Adrenal gland (tissue), 9 donors: ENCODE measurements at regions not wholly inside any gene's neighbourhood (a gene's known extent, or its start where the extent isn't known, plus 50 kb on each side); places are given as distances from the start of the nearest gene placed in this dataset.

Source experiments
- DNase-seq, 7 donors: peaks; one replicate each; pipeline ENCODE4 v3.0.0-alpha.2; 2019 to 2020
- H3K27ac ChIP-seq, 5 donors: fragments of 200-600 bp; sonication (generic) in 4 of 5; 1 replicate in 3 of 5; 2 replicates in 2 of 5; pipeline versions ENCODE4 v1.5.1 to v1.8.0; 2016 to 2020; ENCODE audit warnings: mild to moderate bottlenecking in 1 of 5
- H3K27me3 ChIP-seq: fragments of 200-600 bp; 2 replicates; pipeline ENCODE4 v1.8.0; 2021
- H3K36me3 ChIP-seq, 2 donors: fragments of 200-600 bp; replicated peaks in 1 of 2; 1 replicate in 1 of 2; 2 replicates in 1 of 2; pipeline versions ENCODE4 v1.5.1 to v1.8.0; 2018 to 2022
- H3K4me1 ChIP-seq, 2 donors: fragments of 200-600 bp; replicated peaks in 1 of 2; 1 replicate in 1 of 2; 2 replicates in 1 of 2; pipeline versions ENCODE4 v1.5.1 to v1.8.0; 2018 to 2021
- H3K4me3 ChIP-seq, 4 donors: fragments of 200-600 bp; sonication (generic) in 3 of 4; one replicate each; pipeline ENCODE4 v1.5.1; 2016 to 2018
- H3K9me3 ChIP-seq, 3 donors: fragments of 200-600 bp; sonication (generic) in 1 of 3; replicated peaks in 1 of 3; 1 replicate in 2 of 3; 2 replicates in 1 of 3; pipeline versions ENCODE4 v1.5.1 to v1.8.0; 2016 to 2021
- POLR2A ChIP-seq, 2 donors: fragments of 450-650 bp; IDR thresholded peaks; one replicate each; pipeline ENCODE4 v1.6.1; 2017; ENCODE audit warnings: antibody characterized with exemption in 2 of 2, mild to moderate bottlenecking in 2 of 2, moderate library complexity in 1 of 2
- WGBS, 4 donors: extraction: QIAGEN DNeasy Blood & Tissue Kit in 2 of 4; methylation state at CpG; one replicate each; pipeline versions ENCODE4 v1.1.5 to v1.1.7; 2013 to 2017; 5-methylcytosine and 5-hydroxymethylcytosine counted together
- intact Hi-C, 2 donors: fragments of 100-400 bp; cut with DNase I; formaldehyde crosslinking; loops; one replicate each; pipeline versions ENCODE4 v1.14.1 to v1.15.0; 2022 to 2023
- TF ChIP-seq, protein P1 (sequence below), 6 experiments: fragments of 450-650 bp in 4 of 6; fragments of 200-600 bp in 2 of 6; sonication (generic) in 1 of 6; IDR thresholded peaks; 1 replicate in 5 of 6; 2 replicates in 1 of 6; pipeline versions ENCODE4 v1.5.1 to v1.8.0; 2016 to 2021; ENCODE audit warnings: antibody characterized with exemption in 6 of 6, mild to moderate bottlenecking in 2 of 6, moderate library complexity in 1 of 6
- donor health status: healthy with polysubstance abuse.
- donor health status: Bipolar disorder and iron deficiency.
- donor health status: DM: yes; HTN: yes; CAD: no.
- donor health status: DM: no; HTN: no; CAD: no.
- donor health status: DM: no; HTN: no; CAD: no.

DNA sequence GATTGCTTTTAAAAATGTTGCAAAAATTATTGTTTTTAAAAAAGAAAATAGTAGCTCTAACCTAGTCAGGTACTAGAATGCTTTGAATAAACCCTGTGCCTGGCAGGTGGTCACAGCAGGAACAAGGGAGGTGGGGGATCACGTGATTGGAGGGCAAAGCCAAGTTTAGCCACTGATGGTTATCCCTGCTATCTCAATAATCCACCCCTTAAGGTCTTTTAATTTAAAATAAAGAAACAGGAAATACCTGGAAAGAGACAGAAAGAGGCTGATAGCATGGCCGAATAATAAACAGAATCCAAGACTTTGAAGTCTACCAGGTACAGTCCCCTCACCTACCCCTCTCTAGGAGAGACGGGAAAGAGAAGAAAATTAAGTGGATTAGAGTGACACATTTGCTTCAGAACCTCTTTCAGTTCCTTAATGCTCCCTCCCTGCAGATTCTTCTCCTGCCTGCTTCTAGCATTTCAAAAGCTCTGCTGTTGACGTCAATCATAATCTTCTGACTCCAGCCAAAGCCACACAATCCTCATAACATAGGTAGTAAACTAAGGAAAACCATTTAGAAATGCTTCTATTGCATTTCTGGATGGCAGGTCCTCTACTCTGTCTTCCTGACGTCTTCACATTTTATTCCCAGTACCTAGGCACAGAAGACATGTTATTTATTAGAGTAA is 303.4 kb upstream of the MME start:
- Histone ChIP-seq H3K4me3 (no peak overlapping the region), H3K4me1 (no peaks in the 10 kb centered on the region), H3K27ac (no peak overlapping the region), H3K9me3 (no peaks in the 10 kb centered on the region), H3K27me3 (no peaks in the 10 kb centered on the region), H3K36me3 (no peaks in the 10 kb centered on the region)
- no peak for DNase-seq
- TF ChIP-seq POLR2A (IDR thresholded peaks at IDR 0.05): no peak
- TF ChIP-seq, protein P1, sequence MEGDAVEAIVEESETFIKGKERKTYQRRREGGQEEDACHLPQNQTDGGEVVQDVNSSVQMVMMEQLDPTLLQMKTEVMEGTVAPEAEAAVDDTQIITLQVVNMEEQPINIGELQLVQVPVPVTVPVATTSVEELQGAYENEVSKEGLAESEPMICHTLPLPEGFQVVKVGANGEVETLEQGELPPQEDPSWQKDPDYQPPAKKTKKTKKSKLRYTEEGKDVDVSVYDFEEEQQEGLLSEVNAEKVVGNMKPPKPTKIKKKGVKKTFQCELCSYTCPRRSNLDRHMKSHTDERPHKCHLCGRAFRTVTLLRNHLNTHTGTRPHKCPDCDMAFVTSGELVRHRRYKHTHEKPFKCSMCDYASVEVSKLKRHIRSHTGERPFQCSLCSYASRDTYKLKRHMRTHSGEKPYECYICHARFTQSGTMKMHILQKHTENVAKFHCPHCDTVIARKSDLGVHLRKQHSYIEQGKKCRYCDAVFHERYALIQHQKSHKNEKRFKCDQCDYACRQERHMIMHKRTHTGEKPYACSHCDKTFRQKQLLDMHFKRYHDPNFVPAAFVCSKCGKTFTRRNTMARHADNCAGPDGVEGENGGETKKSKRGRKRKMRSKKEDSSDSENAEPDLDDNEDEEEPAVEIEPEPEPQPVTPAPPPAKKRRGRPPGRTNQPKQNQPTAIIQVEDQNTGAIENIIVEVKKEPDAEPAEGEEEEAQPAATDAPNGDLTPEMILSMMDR (IDR thresholded peaks at IDR 0.05): no peak
- 43 to 52% (median 48%) methylated on average over 5 of the region's 5 CpGs for WGBS, 4 donors
- intact Hi-C loops: no loop called here

GRCh38 chr3:154775821-154776548 is 304.1 kb upstream of the MME start:
- no peak overlapping the region for H3K27ac ChIP-seq
- WGBS, 4 donors: 39 to 61% (median 56%) methylated on average over 1 of the region's 1 CpG
- no peak overlapping the region for H3K4me3 ChIP-seq
- H3K4me1 ChIP-seq: no peaks in the 10 kb centered on the region
- TF ChIP-seq POLR2A (IDR thresholded peaks at IDR 0.05): no peak
- TF ChIP-seq, protein P1 (IDR thresholded peaks at IDR 0.05): no peak
- no peaks in the 10 kb centered on the region for H3K36me3 ChIP-seq
- no peaks in the 10 kb centered on the region for H3K27me3 ChIP-seq
- no peak for DNase-seq
- intact Hi-C loops: no loop called here
- no peaks in the 10 kb centered on the region for H3K9me3 ChIP-seq

DNA sequence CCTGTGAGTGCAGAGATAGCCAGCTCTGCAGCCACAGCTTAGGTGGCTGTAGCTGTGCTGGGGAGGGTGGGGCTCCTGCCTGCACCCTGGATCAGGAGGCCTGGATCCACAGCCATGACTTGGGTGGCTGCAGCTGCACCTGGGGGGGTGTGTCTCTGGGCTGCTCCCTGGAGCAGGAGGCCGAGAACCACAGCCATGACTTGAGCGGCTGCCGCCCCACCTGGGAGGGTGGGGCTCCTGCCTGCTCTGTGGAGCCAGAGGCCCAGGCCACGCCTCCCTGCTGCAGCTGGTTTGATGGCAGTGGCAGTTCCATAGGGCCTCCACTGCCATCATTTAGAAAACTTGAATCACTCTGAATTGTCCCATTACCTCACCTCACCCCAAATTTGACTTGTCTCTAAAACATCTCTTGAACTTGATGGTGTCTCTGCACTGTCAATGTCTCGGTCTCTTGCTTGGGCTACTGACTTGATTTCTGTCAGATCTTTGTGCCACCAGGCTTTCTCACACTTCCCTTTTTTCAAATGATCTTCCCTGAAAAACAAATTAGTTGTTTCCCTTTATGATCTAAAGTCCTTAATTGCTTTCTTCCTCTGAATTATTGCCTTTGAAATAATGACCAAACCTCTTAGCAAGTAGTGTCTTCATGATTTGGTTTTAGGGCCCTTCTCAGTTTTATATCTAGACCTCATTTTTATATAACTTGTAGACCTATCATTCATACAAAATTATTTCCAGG is 313.2 kb upstream of the MME start:
- Histone ChIP-seq H3K4me1 (no peaks in the 10 kb centered on the region), H3K9me3 (no peaks in the 10 kb centered on the region), H3K27me3 (no peaks in the 10 kb centered on the region), H3K36me3 (no peaks in the 10 kb centered on the region), H3K27ac (no peak overlapping the region), H3K4me3 (no peak overlapping the region)
- no peak for TF ChIP-seq POLR2A (IDR thresholded peaks at IDR 0.05)
- TF ChIP-seq, protein P1 (IDR thresholded peaks at IDR 0.05): no peak
- intact Hi-C loops: no loop called here
- DNase-seq: no peak
- WGBS, 4 donors: 62 to 96% (median 84%) methylated on average over 1 to 5 of the region's 5 CpGs

DNA sequence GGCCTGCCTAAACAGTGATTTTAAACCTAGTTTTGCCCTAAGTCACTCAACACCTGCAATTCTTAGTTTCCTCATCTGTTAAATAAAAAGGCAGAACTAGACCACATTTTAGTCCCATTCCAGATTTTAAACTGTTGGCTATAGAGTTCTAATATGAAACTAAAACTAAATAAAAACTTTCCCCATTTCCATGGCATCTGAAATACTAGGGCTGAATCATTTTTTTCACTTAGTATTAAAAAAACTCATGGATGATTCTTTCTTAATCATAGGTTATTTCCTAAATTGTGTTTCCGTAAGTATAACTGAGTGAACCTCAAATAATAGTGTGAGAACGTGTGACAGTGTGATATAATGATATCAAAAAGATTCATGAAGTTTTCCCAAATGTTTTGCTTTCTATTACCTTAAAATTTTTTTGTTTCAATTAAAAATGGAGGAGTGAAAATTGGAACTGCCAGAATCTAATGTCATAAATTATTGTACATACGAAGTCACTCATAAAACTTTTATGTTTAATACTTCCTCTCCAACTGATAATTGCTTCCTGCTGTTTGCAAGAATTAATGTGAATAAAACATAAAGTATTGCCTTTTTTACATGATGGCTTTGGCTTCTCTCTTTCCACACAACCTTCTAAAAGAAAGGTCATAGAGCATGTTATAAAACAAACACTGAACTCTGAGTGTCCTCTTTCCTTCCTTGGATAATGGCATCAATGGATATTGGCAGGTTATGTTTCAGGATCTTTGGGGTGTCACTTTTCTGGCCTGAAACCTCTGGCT is 315.1 kb upstream of the MME start:
- H3K36me3 ChIP-seq: no peaks in the 10 kb centered on the region
- H3K27ac ChIP-seq: no peak overlapping the region
- H3K4me3 ChIP-seq: no peak overlapping the region
- intact Hi-C loops: no loop called here
- H3K4me1 ChIP-seq: no peaks in the 10 kb centered on the region
- H3K27me3 ChIP-seq: no peaks in the 10 kb centered on the region
- H3K9me3 ChIP-seq: no peaks in the 10 kb centered on the region
- no peak for TF ChIP-seq POLR2A (IDR thresholded peaks at IDR 0.05)
- TF ChIP-seq, protein P1 (IDR thresholded peaks at IDR 0.05): no peak
- DNase-seq: no peak
- WGBS, 4 donors: 62 to 74% (median 63%) methylated on average over 3 of the region's 3 CpGs
